ENCODE measurements at regions not wholly inside any gene's neighbourhood (a gene's known extent, or its start where the extent isn't known, plus 50 kb on each side); places are given as distances from the start of the nearest gene placed in this dataset.

DNA sequence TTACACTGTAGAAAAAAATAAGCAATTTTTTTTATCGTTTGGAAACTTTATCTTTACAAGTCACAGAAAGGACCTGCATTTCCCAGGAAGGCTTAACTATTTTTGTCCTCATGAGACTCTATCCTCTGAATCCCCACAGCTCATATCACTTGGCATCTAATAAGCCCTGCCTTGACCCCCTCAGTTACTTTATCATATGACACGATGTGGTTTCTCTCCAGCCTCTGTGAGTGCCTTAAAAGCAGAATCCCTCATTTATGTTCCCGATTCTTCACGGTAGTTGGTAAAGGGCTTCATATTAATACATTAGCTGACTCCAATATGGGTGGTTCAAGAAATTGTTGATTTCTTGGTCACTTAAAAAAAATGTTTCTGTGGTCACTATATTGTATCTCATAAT lies 296.6 kb upstream of the GRAMD2B start:
- TF ChIP-seq CTCF (IDR thresholded peaks at IDR 0.05) (no peak), POLR2A (IDR thresholded peaks at IDR 0.05) (no peak)
